ENCODE measurements at regions not wholly inside any gene's neighbourhood (a gene's known extent, or its start where the extent isn't known, plus 50 kb on each side); places are given as distances from the start of the nearest gene placed in this dataset.

- dilution Hi-C loops (cut with HindIII; ENCODE audit: low sequenced_read_pairs, unreplicated experiment) (no loop called here), in situ Hi-C loops (cut with MboI; ENCODE audit: low sequenced_read_pairs) (no loop called here), intact Hi-C loops (cut with micrococcal nuclease) (no loop called here)
- H2AK5ac ChIP-seq (ENCODE audit: low read depth, low read length), result no peak overlapping the region
- no TSS peak for BruUV-seq (replicated peaks)
- no peak overlapping the region for H3K4me3 ChIP-seq (ENCODE audit: insufficient read depth, low read depth, low read length)
- H4K20me1 ChIP-seq (ENCODE audit: insufficient read depth, low read length), result no peaks in the 10 kb centered on the region
- TF ChIP-seq CEBPB (IDR thresholded peaks at IDR 0.05; ENCODE audit: low read depth, low read length) (no peak), RFX5 (IDR thresholded peaks at IDR 0.05; ENCODE audit: low read depth, low read length) (no peak), POLR2A (IDR thresholded peaks at IDR 0.05; ENCODE audit: low read depth, low read length) (no peak), NFE2L2 (IDR thresholded peaks at IDR 0.05; ENCODE audit: low read depth, low read length) (no peak), CTCF (conservative IDR thresholded peaks at IDR 0.05; ENCODE audit: low read depth, low read length) (no peak), MAZ (IDR thresholded peaks at IDR 0.05; ENCODE audit: borderline replicate concordance, low read depth, low read length) (no peak), SMC3 (IDR thresholded peaks at IDR 0.05; ENCODE audit: low read depth, low read length) (no peak), RCOR1 (IDR thresholded peaks at IDR 0.05; ENCODE audit: insufficient replicate concordance, low read length) (no peak), MXI1 (IDR thresholded peaks at IDR 0.05; ENCODE audit: borderline replicate concordance, low read depth, low read length) (no peak)
- TF ChIP-seq, protein P1, sequence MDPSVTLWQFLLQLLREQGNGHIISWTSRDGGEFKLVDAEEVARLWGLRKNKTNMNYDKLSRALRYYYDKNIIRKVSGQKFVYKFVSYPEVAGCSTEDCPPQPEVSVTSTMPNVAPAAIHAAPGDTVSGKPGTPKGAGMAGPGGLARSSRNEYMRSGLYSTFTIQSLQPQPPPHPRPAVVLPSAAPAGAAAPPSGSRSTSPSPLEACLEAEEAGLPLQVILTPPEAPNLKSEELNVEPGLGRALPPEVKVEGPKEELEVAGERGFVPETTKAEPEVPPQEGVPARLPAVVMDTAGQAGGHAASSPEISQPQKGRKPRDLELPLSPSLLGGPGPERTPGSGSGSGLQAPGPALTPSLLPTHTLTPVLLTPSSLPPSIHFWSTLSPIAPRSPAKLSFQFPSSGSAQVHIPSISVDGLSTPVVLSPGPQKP (IDR thresholded peaks at IDR 0.05; ENCODE audit: borderline replicate concordance, low read depth, low read length), result no peak
- no peak overlapping the region for H3K4me2 ChIP-seq (ENCODE audit: low read depth, low read length)
- H4K8ac ChIP-seq (ENCODE audit: low read depth in 2 of 2, low read length in 2 of 2), result no peak overlapping the region
- no peak overlapping the region for H3K18ac ChIP-seq (ENCODE audit: low read depth, low read length)
- no peak overlapping the region for H2BK15ac ChIP-seq (ENCODE audit: low read depth, low read length)
- no peak overlapping the region for H3K27ac ChIP-seq (ENCODE audit: insufficient read depth, low read length)
- H3K9me3 ChIP-seq (ENCODE audit: control insufficient read depth, insufficient read depth, low read length), result peaks cover 3% of the 10 kb centered on the region
- H4K5ac ChIP-seq (ENCODE audit: low read depth, low read length), result no peak overlapping the region
- CTCF ChIA-PET, result no interaction called here
- H3K27me3 ChIP-seq (ENCODE audit: control insufficient read depth, insufficient read depth, low read length), result no peaks in the 10 kb centered on the region
- H4K91ac ChIP-seq (ENCODE audit: insufficient read depth, low read depth, low read length), result no peak overlapping the region
- no peak overlapping the region for H2BK5ac ChIP-seq (ENCODE audit: low read depth, low read length, poor library complexity, severe bottlenecking)
- no peak overlapping the region for H2BK20ac ChIP-seq (ENCODE audit: low read depth, low read length)
- no peak overlapping the region for H2AK9ac ChIP-seq (replicated peaks; ENCODE audit: low read depth, low read length, poor library complexity)
- H3K36me3 ChIP-seq (ENCODE audit: control insufficient read depth, insufficient read depth, low read length), result peaks cover 8% of the 10 kb centered on the region
- H3K23ac ChIP-seq (ENCODE audit: low read depth, low read length), result no peak overlapping the region
- no peak overlapping the region for H2AFZ ChIP-seq (replicated peaks; ENCODE audit: low read length, poor library complexity)
- H3K9me1 ChIP-seq (ENCODE audit: insufficient read depth, low read length), result no peaks in the 10 kb centered on the region
- no peaks in the 10 kb centered on the region for H3K79me1 ChIP-seq (ENCODE audit: low read depth in 1 of 2, low read length in 2 of 2)
- H3K4ac ChIP-seq (ENCODE audit: low read depth, low read length), result no peak overlapping the region
- H3K4me1 ChIP-seq (ENCODE audit: control insufficient read depth, insufficient read depth, low read length), result no peaks in the 10 kb centered on the region
- H3K14ac ChIP-seq (replicated peaks; ENCODE audit: low read depth, low read length), result no peak overlapping the region
- WGBS, 2 experiments (ENCODE audit: extremely low coverage in 2 of 2, insufficient read length in 1 of 2), result no CpG with 5 or more reads among the region's 2 CpGs
- H3K9ac ChIP-seq (ENCODE audit: low read depth, low read length), result no peak overlapping the region
- H3K56ac ChIP-seq (ENCODE audit: extremely low read depth, insufficient read depth, low read length), result no peak overlapping the region
- DNase-seq (no peak), ATAC-seq (ENCODE audit: low read depth) (no peak)
- no peak overlapping the region for H2BK120ac ChIP-seq (ENCODE audit: low read depth, low read length)
- POLR2A ChIA-PET (ENCODE audit: unreplicated experiment), result no interaction called here
Measured at GRCh38 chr9:94464790-94465189, 90.1 kb upstream of the PCAT7 start.

Data from IMR-90 (cell line).